NCI-H2029 treated with DMSO at 0.1 percent for 48 hours (cell line): ENCODE measurements at regions not wholly inside any gene's neighbourhood (a gene's known extent, or its start where the extent isn't known, plus 50 kb on each side); places are given as distances from the start of the nearest gene placed in this dataset.
"Not testable (repeated sequence)": the region's sequence is repeated elsewhere in the genome, so short reads cannot be mapped to it uniquely, and the experiment has no call there.

Experiments used
- DNase-seq: peaks from one replicate; lab custom pipeline; 2025; lab: John Stamatoyannopoulos, UW

GRCh38 chr16:13727943-13728342 lies 192.0 kb upstream of the ERCC4 start:
- DNase-seq = no peak

GRCh38 chr16:13733561-13733960 lies 186.4 kb upstream of the ERCC4 start:
- no peak for DNase-seq

- not testable (repeated sequence) for DNase-seq
Observed at GRCh38 chr16:13739621-13740373, 180.2 kb upstream of the ERCC4 start.

GRCh38 chr16:13742928-13743327 lies 177.0 kb upstream of the ERCC4 start:
- no peak for DNase-seq

- DNase-seq = no peak
Observed at GRCh38 chr16:13743571-13743970, 176.4 kb upstream of the ERCC4 start.

- DNase-seq = no peak
Observed at GRCh38 chr16:13756411-13757140, 163.4 kb upstream of the ERCC4 start.

- DNase-seq = no peak
Observed at GRCh38 chr16:13766334-13766733, 153.6 kb upstream of the ERCC4 start.

GRCh38 chr16:13767215-13767614 lies 152.7 kb upstream of the ERCC4 start:
- no peak for DNase-seq

GRCh38 chr16:13768471-13768870 lies 151.5 kb upstream of the ERCC4 start:
- DNase-seq = no peak

- no peak for DNase-seq
Observed at GRCh38 chr16:13770436-13770835, 149.5 kb upstream of the ERCC4 start.

GRCh38 chr16:13772782-13773181 lies 147.2 kb upstream of the ERCC4 start:
- no peak for DNase-seq

- no peak for DNase-seq
Observed at GRCh38 chr16:13779676-13780075, 140.3 kb upstream of the ERCC4 start.

GRCh38 chr16:13780406-13781168 lies 139.4 kb upstream of the ERCC4 start:
- DNase-seq = no peak

- no peak for DNase-seq
Observed at GRCh38 chr16:13781169-13781564, 138.8 kb upstream of the ERCC4 start.

GRCh38 chr16:13781575-13782338 lies 138.2 kb upstream of the ERCC4 start:
- DNase-seq = no peak

GRCh38 chr16:13791095-13791494 lies 128.9 kb upstream of the ERCC4 start:
- no peak for DNase-seq

- DNase-seq = no peak
Observed at GRCh38 chr16:13793841-13794409, 126.0 kb upstream of the ERCC4 start.

GRCh38 chr16:13795131-13795530 lies 124.8 kb upstream of the ERCC4 start:
- no peak for DNase-seq

GRCh38 chr16:13797718-13798117 lies 122.2 kb upstream of the ERCC4 start:
- no peak for DNase-seq

- DNase-seq = no peak
Observed at GRCh38 chr16:13798211-13798610, 121.7 kb upstream of the ERCC4 start.

GRCh38 chr16:13803974-13804373 lies 116.0 kb upstream of the ERCC4 start:
- no peak for DNase-seq

GRCh38 chr16:13805951-13806350 lies 114.0 kb upstream of the ERCC4 start:
- no peak for DNase-seq
